ENCODE measurements at regions not wholly inside any gene's neighbourhood (a gene's known extent, or its start where the extent isn't known, plus 50 kb on each side); places are given as distances from the start of the nearest gene placed in this dataset.
A peak's percentile ranks its signal among the peaks of the same experiment; 100 is the strongest.

DNA sequence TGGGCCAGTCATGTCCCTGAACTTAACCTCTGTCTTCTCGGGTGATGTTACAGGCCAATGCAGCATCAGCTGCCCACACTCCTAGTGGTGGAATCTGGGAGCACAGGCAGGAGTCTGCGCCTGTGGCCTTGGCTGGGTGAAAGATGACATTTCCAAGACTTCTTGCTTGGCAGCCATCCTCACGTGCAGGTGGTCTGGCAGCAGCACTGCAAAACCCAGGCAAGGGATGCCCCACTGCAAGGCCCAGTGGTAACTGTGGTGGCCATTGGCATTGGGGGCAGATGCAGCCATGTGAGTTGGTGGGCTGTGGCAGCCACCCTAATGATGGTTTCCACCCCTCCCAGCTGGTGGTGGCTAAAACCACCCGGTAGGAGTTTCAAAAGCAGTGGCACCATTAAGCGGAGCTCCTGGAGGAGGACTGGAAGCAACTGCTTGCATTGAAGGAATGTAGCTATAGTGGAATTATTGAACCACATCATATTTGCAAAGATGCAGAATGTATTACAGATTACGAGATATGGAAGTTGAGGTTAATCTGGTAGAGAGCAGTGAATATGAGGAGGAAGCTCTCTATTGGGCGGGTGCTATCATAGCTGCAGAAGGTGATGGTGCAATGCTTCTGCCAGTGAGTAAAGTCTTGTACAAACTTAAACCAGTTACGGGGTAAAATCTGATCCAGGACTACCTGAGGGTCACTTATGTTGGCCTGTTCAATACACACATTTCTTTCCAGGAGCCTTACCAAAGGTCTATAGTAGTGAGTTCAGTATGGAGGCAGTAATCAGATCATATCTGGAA, 120.7 kb upstream of the TOP3B start:
- TF ChIP-seq, protein P1, sequence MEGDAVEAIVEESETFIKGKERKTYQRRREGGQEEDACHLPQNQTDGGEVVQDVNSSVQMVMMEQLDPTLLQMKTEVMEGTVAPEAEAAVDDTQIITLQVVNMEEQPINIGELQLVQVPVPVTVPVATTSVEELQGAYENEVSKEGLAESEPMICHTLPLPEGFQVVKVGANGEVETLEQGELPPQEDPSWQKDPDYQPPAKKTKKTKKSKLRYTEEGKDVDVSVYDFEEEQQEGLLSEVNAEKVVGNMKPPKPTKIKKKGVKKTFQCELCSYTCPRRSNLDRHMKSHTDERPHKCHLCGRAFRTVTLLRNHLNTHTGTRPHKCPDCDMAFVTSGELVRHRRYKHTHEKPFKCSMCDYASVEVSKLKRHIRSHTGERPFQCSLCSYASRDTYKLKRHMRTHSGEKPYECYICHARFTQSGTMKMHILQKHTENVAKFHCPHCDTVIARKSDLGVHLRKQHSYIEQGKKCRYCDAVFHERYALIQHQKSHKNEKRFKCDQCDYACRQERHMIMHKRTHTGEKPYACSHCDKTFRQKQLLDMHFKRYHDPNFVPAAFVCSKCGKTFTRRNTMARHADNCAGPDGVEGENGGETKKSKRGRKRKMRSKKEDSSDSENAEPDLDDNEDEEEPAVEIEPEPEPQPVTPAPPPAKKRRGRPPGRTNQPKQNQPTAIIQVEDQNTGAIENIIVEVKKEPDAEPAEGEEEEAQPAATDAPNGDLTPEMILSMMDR (IDR thresholded peaks at IDR 0.05; ENCODE audit: insufficient read depth, low read depth, low read length) = peak; percentile 59

DNA sequence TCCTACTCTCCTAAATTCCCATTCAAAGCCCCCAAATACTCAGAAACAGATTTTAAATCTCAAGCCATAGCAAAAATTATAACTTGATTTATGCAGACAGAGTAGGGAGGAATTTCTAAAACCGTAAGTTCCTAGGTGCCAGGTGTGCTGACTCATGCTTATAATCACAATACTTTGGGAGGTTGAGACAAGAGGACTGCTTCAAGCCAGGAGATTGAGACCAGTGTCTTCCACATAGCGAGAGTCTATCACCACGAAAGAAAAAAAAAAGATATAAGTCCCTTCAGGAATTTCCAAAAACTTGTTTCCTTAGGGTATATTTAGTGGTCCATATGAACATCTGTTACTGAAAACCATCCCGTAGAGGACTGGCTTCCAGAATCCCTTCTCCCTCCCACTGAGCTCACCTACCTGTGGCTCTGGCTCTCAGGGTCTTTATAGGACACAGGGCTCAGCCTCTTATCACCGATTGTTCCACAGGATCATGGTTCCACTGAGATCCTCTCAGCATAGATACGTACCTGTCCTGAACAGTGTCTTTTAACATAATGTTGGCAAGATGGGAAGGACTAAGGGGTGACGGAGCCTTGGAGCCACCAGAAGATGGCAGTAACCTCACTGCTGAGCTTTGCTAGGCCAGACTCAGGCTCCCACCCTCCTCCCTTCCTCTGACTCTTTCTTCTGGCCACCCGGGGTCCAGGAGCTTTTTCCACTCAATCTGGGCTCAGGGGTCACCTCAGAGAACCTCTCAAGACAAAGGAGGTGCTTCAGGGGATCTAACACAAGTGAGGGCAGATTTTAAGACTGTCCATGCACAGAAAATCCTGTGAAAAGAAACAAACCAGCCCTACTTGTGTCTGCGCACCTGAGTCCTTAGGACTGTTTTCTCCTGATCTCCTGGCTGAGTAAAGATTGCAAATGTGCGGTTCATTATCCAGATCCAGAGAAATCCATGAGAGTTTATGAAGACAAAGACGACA, 117.5 kb upstream of the TOP3B start:
- TF ChIP-seq, protein P1 (IDR thresholded peaks at IDR 0.05; ENCODE audit: insufficient read depth, low read depth, low read length) = peak; percentile 31

More for the DNA sequence above, 120.7 kb upstream of the TOP3B start:
- no peak for DNase-seq (ENCODE audit: low read depth)
- no peak overlapping the region for H3K4me3 ChIP-seq (ENCODE audit: low read depth, low read length)

DNA sequence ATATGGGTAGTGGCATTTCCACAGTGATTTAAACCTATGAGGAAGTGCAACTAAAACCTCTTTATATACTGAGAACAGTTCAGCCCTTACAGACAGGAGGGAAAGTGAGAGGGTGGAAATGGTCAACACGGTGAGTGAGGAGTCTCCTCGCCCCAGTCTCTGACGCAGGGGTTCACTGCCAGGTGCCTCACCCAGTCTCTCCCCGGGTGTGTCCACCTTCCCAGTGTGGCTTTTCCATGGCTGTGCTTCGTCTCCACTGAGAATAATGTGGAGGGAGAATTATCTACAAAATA, 116.6 kb upstream of the TOP3B start:
- H3K4me3 ChIP-seq (ENCODE audit: low read depth, low read length) = no peak overlapping the region
- no peak for DNase-seq (ENCODE audit: low read depth)
- TF ChIP-seq, protein P1 (IDR thresholded peaks at IDR 0.05; ENCODE audit: insufficient read depth, low read depth, low read length) = no peak

More for the DNA sequence above, 117.5 kb upstream of the TOP3B start:
- DNase-seq (ENCODE audit: low read depth) = peak; percentile 9
- H3K4me3 ChIP-seq (ENCODE audit: low read depth, low read length) = no peak overlapping the region

DNA sequence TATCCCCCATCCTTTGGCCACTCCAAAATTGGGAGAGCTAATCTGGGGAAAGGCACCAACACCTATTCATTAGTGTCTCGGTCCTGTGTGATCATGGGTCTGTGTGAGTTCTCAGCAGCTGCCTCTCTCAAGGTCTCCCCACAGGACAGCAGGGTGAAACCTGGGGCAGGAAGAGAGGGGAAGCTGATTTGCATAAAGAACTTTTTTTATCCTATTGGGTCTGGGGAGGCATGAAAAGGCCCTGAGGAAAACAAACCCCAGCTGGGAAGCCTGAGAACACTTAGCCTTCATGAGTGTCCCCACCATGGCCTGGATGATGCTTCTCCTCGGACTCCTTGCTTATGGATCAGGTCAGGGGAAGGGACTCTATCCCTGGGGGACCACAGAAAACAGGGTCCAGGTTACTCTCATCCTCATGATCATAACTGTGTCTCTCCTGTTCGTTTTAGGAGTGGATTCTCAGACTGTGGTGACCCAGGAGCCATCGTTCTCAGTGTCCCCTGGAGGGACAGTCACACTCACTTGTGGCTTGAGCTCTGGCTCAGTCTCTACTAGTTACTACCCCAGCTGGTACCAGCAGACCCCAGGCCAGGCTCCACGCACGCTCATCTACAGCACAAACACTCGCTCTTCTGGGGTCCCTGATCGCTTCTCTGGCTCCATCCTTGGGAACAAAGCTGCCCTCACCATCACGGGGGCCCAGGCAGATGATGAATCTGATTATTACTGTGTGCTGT, 116.0 kb upstream of the TOP3B start:
- TF ChIP-seq, protein P1 (IDR thresholded peaks at IDR 0.05; ENCODE audit: insufficient read depth, low read depth, low read length) = no peak
- no peak for DNase-seq (ENCODE audit: low read depth)

DNA sequence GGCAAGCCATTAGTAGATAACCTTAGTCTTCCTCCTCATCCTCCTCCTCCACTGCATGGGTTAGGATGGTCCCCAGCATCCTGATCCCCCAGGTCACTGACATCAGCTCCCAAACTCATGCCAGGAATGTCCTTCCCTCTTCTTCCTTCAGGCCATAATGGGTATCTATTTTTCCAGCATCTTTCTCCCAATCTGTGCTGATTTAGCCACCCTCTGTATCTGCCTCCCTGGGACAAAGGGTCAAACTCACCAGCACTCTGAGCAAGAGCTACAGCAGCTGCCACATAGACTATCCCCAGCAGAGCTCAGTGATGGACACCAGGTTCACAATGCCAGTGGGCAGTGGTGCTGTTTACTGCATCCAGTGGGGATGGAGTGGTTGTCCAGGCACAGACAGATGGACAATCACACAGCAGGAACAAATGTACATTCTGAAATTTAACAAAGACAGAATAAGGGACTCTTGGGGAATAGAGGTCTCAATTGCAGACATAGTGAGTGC, 115.2 kb upstream of the TOP3B start:
- no peak for DNase-seq (ENCODE audit: low read depth)
- TF ChIP-seq, protein P1 (IDR thresholded peaks at IDR 0.05; ENCODE audit: insufficient read depth, low read depth, low read length) = no peak

More for the DNA sequence above, 116.0 kb upstream of the TOP3B start:
- H3K4me3 ChIP-seq (ENCODE audit: low read depth, low read length) = no peak overlapping the region

DNA sequence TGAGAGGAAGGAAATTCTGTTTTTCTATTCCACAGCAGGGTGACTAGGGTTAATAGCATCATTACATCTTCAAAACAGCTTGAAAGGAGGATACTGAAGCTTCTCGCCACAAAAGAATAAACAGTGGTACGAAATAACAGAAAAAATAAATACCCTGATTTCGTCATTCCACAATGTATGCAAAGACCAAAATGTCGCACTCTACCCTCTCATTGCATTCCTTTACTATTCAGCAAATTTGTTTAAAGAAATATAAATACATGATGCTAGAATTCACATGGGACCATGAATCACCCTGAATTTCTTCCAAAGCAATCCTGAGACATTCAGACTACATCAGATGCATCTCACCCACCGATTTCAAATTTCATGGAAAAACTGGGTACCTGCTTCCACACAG, 112.3 kb upstream of the TOP3B start:
- DNase-seq (ENCODE audit: low read depth) = no peak
- TF ChIP-seq, protein P1 (IDR thresholded peaks at IDR 0.05; ENCODE audit: insufficient read depth, low read depth, low read length) = no peak
- no peak overlapping the region for H3K4me3 ChIP-seq (ENCODE audit: low read depth, low read length)

More for the DNA sequence above, 115.2 kb upstream of the TOP3B start:
- no peak overlapping the region for H3K4me3 ChIP-seq (ENCODE audit: low read depth, low read length)

Measured in fibroblast of villous mesenchyme (primary cell).